Astrocyte (in vitro differentiated cells and primary cell): ENCODE measurements at regions not wholly inside any gene's neighbourhood (a gene's known extent, or its start where the extent isn't known, plus 50 kb on each side); places are given as distances from the start of the nearest gene placed in this dataset.

ENCODE experiments used
- DNase-seq: peaks from one replicate; pipeline ENCODE4 v3.0.0-alpha.2; 2010; ENCODE audit warnings: low read depth
- FAIRE-seq: peaks from 2 replicates; lab custom pipeline; 2011; peaks lifted over from hg19 to GRCh38; lab: Jason Lieb, UNC
- H2AFZ ChIP-seq: 2 replicates; pipeline ENCODE4 v1.6.0; 2012; ENCODE audit warnings: low read depth, low read length, inconsistent platforms
- H3K27ac ChIP-seq: 2 replicates; pipeline ENCODE4 v1.5.1; 2011; ENCODE audit warnings: low read depth, low read length, inconsistent platforms
- H3K27me3 ChIP-seq: 2 replicates; pipeline ENCODE4 v1.6.0; 2011; ENCODE audit warnings: low read length, inconsistent platforms; ENCODE audit not compliant: insufficient read depth
- H3K36me3 ChIP-seq: 2 replicates; pipeline ENCODE4 v1.5.1; 2011; ENCODE audit warnings: low read length, inconsistent platforms; ENCODE audit not compliant: insufficient read depth
- H3K4me1 ChIP-seq: 2 replicates; pipeline ENCODE4 v1.5.1; 2011; ENCODE audit warnings: low read length, inconsistent platforms; ENCODE audit not compliant: insufficient read depth
- H3K4me2 ChIP-seq: 2 replicates; pipeline ENCODE4 v1.6.0; 2012; ENCODE audit warnings: low read length, inconsistent platforms
- H3K4me3 ChIP-seq: 2 replicates; pipeline ENCODE4 v1.5.1; 2011; ENCODE audit warnings: low read depth, mild to moderate bottlenecking, low read length, inconsistent platforms; ENCODE audit not compliant: insufficient read depth
- H3K79me2 ChIP-seq: 2 replicates; pipeline ENCODE4 v1.6.0; 2012; ENCODE audit warnings: mild to moderate bottlenecking, low read length, inconsistent platforms; ENCODE audit not compliant: insufficient read depth
- H3K9ac ChIP-seq: 2 replicates; pipeline ENCODE4 v1.6.0; 2012; ENCODE audit warnings: mild to moderate bottlenecking, low read length, inconsistent platforms
- H3K9me3 ChIP-seq: 2 replicates; pipeline ENCODE4 v1.5.1; 2012; ENCODE audit warnings: low read depth, mild to moderate bottlenecking, low read length, inconsistent platforms; ENCODE audit not compliant: insufficient read depth
- H4K20me1 ChIP-seq: 2 replicates; pipeline ENCODE4 v1.6.0; 2012; ENCODE audit warnings: low read length, inconsistent platforms; ENCODE audit not compliant: insufficient read depth
- H3K27ac Mint-ChIP-seq: one replicate; pipeline ENCODE4 v1.8.0; 2021; ENCODE audit warnings: mild to moderate bottlenecking, mixed read lengths; ENCODE audit not compliant: unreplicated experiment
- H3K27me3 Mint-ChIP-seq: one replicate; pipeline ENCODE4 v1.8.0; 2021; ENCODE audit warnings: low read depth, mixed read lengths; ENCODE audit not compliant: unreplicated experiment
- H3K36me3 Mint-ChIP-seq: one replicate; pipeline ENCODE4 v1.8.0; 2021; ENCODE audit warnings: low read depth, mixed read lengths; ENCODE audit not compliant: unreplicated experiment
- H3K4me1 Mint-ChIP-seq: one replicate; pipeline ENCODE4 v1.8.0; 2021; ENCODE audit warnings: low read depth, mixed read lengths; ENCODE audit not compliant: unreplicated experiment
- H3K4me3 Mint-ChIP-seq: one replicate; pipeline ENCODE4 v1.8.0; 2021; ENCODE audit warnings: mild to moderate bottlenecking, moderate library complexity, mixed read lengths; ENCODE audit not compliant: unreplicated experiment
- H3K9me3 Mint-ChIP-seq: one replicate; pipeline ENCODE4 v1.8.0; 2021; ENCODE audit warnings: mild to moderate bottlenecking, mixed read lengths; ENCODE audit not compliant: unreplicated experiment
- CTCF ChIP-seq: IDR thresholded peaks from 2 replicates; pipeline ENCODE4 v1.5.1; 2011; ENCODE audit warnings: low read depth, mild to moderate bottlenecking, inconsistent platforms, low read length, moderate library complexity; ENCODE audit not compliant: insufficient read depth
- EZH2 ChIP-seq: IDR thresholded peaks from 2 replicates; pipeline ENCODE4 v1.6.1; 2012; ENCODE audit warnings: mild to moderate bottlenecking, low read length, inconsistent platforms; ENCODE audit not compliant: insufficient read depth

- Histone ChIP-seq H3K4me1 (no peaks in the 10 kb centered on the region), H3K27ac (no peak overlapping the region), H3K36me3 (no peaks in the 10 kb centered on the region), H3K9me3 (no peaks in the 10 kb centered on the region), H2AFZ (no peak overlapping the region), H3K79me2 (no peaks in the 10 kb centered on the region), H3K4me2 (no peak overlapping the region), H4K20me1 (no peaks in the 10 kb centered on the region), H3K9ac (no peak overlapping the region), H3K27me3 (no peaks in the 10 kb centered on the region), H3K4me3 (no peak overlapping the region)
- Mint-ChIP-seq H3K27ac (no peak overlapping the region), H3K4me3 (no peak overlapping the region), H3K9me3 (no peaks in the 10 kb centered on the region), H3K36me3 (no peaks in the 10 kb centered on the region), H3K27me3 (no peaks in the 10 kb centered on the region), H3K4me1 (no peaks in the 10 kb centered on the region)
- DNase-seq (peak; percentile 13), FAIRE-seq (no peak)
- TF ChIP-seq CTCF (no peak), EZH2 (no peak)
Measured at GRCh38 chr1:79568411-79568810, 561.9 kb upstream of the ADGRL4 start.

GRCh38 chr1:79561521-79561978 is 555.0 kb upstream of the ADGRL4 start:
- Histone ChIP-seq H3K9me3 (no peaks in the 10 kb centered on the region), H3K27ac (no peak overlapping the region), H4K20me1 (no peaks in the 10 kb centered on the region), H3K4me2 (no peak overlapping the region), H3K27me3 (no peaks in the 10 kb centered on the region), H3K4me1 (no peaks in the 10 kb centered on the region), H3K79me2 (no peaks in the 10 kb centered on the region), H3K36me3 (no peaks in the 10 kb centered on the region), H2AFZ (no peak overlapping the region), H3K9ac (no peak overlapping the region), H3K4me3 (no peak overlapping the region)
- Mint-ChIP-seq H3K27me3 (no peaks in the 10 kb centered on the region), H3K9me3 (peaks cover 5% of the 10 kb centered on the region), H3K36me3 (no peaks in the 10 kb centered on the region), H3K4me3 (no peak overlapping the region), H3K27ac (no peak overlapping the region), H3K4me1 (no peaks in the 10 kb centered on the region)
- TF ChIP-seq CTCF (no peak), EZH2 (no peak)
- FAIRE-seq = no peak
- DNase-seq = no peak

- TF ChIP-seq CTCF (no peak), EZH2 (no peak)
- H3K79me2 ChIP-seq = no peaks in the 10 kb centered on the region
- no peaks in the 10 kb centered on the region for H3K4me1 ChIP-seq
- no peaks in the 10 kb centered on the region for H3K4me1 Mint-ChIP-seq
- H3K4me2 ChIP-seq = no peak overlapping the region
- no peak overlapping the region for H3K27ac Mint-ChIP-seq
- H3K9ac ChIP-seq = no peak overlapping the region
- no peak overlapping the region for H3K27ac ChIP-seq
- no peak overlapping the region for H2AFZ ChIP-seq
- H3K27me3 Mint-ChIP-seq = no peaks in the 10 kb centered on the region
- H3K9me3 ChIP-seq = no peaks in the 10 kb centered on the region
- FAIRE-seq (no peak), DNase-seq (no peak)
- no peaks in the 10 kb centered on the region for H3K36me3 ChIP-seq
- peaks cover 4% of the 10 kb centered on the region for H3K9me3 Mint-ChIP-seq
- no peaks in the 10 kb centered on the region for H3K36me3 Mint-ChIP-seq
- H3K4me3 ChIP-seq = no peak overlapping the region
- H4K20me1 ChIP-seq = no peaks in the 10 kb centered on the region
- H3K27me3 ChIP-seq = no peaks in the 10 kb centered on the region
- H3K4me3 Mint-ChIP-seq = no peak overlapping the region
Measured at GRCh38 chr1:79556189-79556588, 549.7 kb upstream of the ADGRL4 start.
